ENCODE measurements at regions not wholly inside any gene's neighbourhood (a gene's known extent, or its start where the extent isn't known, plus 50 kb on each side); places are given as distances from the start of the nearest gene placed in this dataset.

- DNase-seq (ENCODE audit: low read depth, low spot score), result no peak
- H3K9ac ChIP-seq (ENCODE audit: insufficient read length, low read depth), result no peak overlapping the region
- peaks cover 8% of the 10 kb centered on the region for H3K4me1 ChIP-seq (ENCODE audit: insufficient read depth, insufficient read length)
- no peaks in the 10 kb centered on the region for H3K27me3 ChIP-seq (ENCODE audit: insufficient read depth, insufficient read length)
- no peaks in the 10 kb centered on the region for H3K9me3 ChIP-seq (ENCODE audit: insufficient read depth, low read length)
- no peak for TF ChIP-seq ZNF274 (IDR thresholded peaks at IDR 0.05; ENCODE audit: low read depth, low read length)
- no peak for TF ChIP-seq SUZ12 (IDR thresholded peaks at IDR 0.05; ENCODE audit: extremely low read depth, insufficient read depth, insufficient read length)
- TF ChIP-seq YY1 (IDR thresholded peaks at IDR 0.05; ENCODE audit: insufficient read depth, insufficient read length), result no peak
- H3K36me3 ChIP-seq (ENCODE audit: insufficient read depth, insufficient read length, low read length), result no peaks in the 10 kb centered on the region
- no peak overlapping the region for H3K4me3 ChIP-seq (ENCODE audit: insufficient read length, low read depth)
Observed at GRCh38 chr16:5505091-5505887, 407.7 kb upstream of the EEF2KMT start.

GRCh38 chr16:5504064-5504781, 406.6 kb upstream of the EEF2KMT start:
- TF ChIP-seq SUZ12 (IDR thresholded peaks at IDR 0.05; ENCODE audit: extremely low read depth, insufficient read depth, insufficient read length), result no peak
- TF ChIP-seq YY1 (IDR thresholded peaks at IDR 0.05; ENCODE audit: insufficient read depth, insufficient read length), result no peak
- no peak for TF ChIP-seq ZNF274 (IDR thresholded peaks at IDR 0.05; ENCODE audit: low read depth, low read length)
- Histone ChIP-seq H3K27me3 (ENCODE audit: insufficient read depth, insufficient read length) (no peaks in the 10 kb centered on the region), H3K4me3 (ENCODE audit: insufficient read length, low read depth) (no peak overlapping the region), H3K36me3 (ENCODE audit: insufficient read depth, insufficient read length, low read length) (no peaks in the 10 kb centered on the region), H3K4me1 (ENCODE audit: insufficient read depth, insufficient read length) (peaks cover 2% of the 10 kb centered on the region), H3K9ac (ENCODE audit: insufficient read length, low read depth) (no peak overlapping the region), H3K9me3 (ENCODE audit: insufficient read depth, low read length) (peaks cover 4% of the 10 kb centered on the region; the same call in 1 of the 2 replicates)
- DNase-seq (ENCODE audit: low read depth, low spot score), result no peak

- peaks cover 7% of the 10 kb centered on the region for H3K4me1 ChIP-seq (ENCODE audit: insufficient read depth, insufficient read length)
- H3K9ac ChIP-seq (ENCODE audit: insufficient read length, low read depth), result no peak overlapping the region
- H3K36me3 ChIP-seq (ENCODE audit: insufficient read depth, insufficient read length, low read length), result no peaks in the 10 kb centered on the region
Observed at GRCh38 chr16:5502944-5503343, 405.3 kb upstream of the EEF2KMT start.

GRCh38 chr16:5502467-5502869, 404.9 kb upstream of the EEF2KMT start:
- H3K9ac ChIP-seq (ENCODE audit: insufficient read length, low read depth), result peak overlapping the region; percentile 23
- H3K4me1 ChIP-seq (ENCODE audit: insufficient read depth, insufficient read length), result peaks cover 7% of the 10 kb centered on the region
- no peak for TF ChIP-seq YY1 (IDR thresholded peaks at IDR 0.05; ENCODE audit: insufficient read depth, insufficient read length)
- no peak for TF ChIP-seq SUZ12 (IDR thresholded peaks at IDR 0.05; ENCODE audit: extremely low read depth, insufficient read depth, insufficient read length)
- TF ChIP-seq ZNF274 (IDR thresholded peaks at IDR 0.05; ENCODE audit: low read depth, low read length), result no peak
- H3K4me3 ChIP-seq (ENCODE audit: insufficient read length, low read depth), result no peak overlapping the region
- DNase-seq (ENCODE audit: low read depth, low spot score), result peak; percentile 46
- no peaks in the 10 kb centered on the region for H3K36me3 ChIP-seq (ENCODE audit: insufficient read depth, insufficient read length, low read length)
- peaks cover 4% of the 10 kb centered on the region; the same call in 1 of the 2 replicates for H3K9me3 ChIP-seq (ENCODE audit: insufficient read depth, low read length)
- H3K27me3 ChIP-seq (ENCODE audit: insufficient read depth, insufficient read length), result no peaks in the 10 kb centered on the region

More at GRCh38 chr16:5502944-5503343, 405.3 kb upstream of the EEF2KMT start:
- Histone ChIP-seq H3K27me3 (ENCODE audit: insufficient read depth, insufficient read length) (no peaks in the 10 kb centered on the region), H3K4me3 (ENCODE audit: insufficient read length, low read depth) (no peak overlapping the region), H3K9me3 (ENCODE audit: insufficient read depth, low read length) (peaks cover 4% of the 10 kb centered on the region; the same call in 1 of the 2 replicates)
- DNase-seq (ENCODE audit: low read depth, low spot score), result no peak
- TF ChIP-seq SUZ12 (IDR thresholded peaks at IDR 0.05; ENCODE audit: extremely low read depth, insufficient read depth, insufficient read length), result no peak
- no peak for TF ChIP-seq ZNF274 (IDR thresholded peaks at IDR 0.05; ENCODE audit: low read depth, low read length)
- TF ChIP-seq YY1 (IDR thresholded peaks at IDR 0.05; ENCODE audit: insufficient read depth, insufficient read length), result no peak

DNA sequence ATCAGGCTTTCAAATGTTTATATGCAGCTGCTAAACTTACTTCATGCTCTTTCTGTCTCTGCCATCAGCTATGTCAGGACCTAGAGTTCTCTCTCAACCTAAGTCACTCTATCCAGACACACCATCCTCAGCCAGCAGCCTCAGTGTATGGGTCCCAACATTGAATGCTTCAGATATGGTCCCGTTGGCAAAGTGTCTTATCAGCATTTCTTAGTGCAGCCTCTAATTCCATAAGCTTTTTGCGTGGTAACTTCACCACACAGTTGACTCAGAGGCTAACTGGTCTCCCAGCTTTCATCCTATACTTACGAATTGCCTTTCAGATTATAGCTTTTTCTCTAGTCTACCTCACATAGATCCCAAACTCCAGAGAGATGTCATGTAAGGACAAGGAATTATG, 402.9 kb upstream of the EEF2KMT start:
- Histone ChIP-seq H3K27me3 (ENCODE audit: insufficient read depth, insufficient read length) (no peaks in the 10 kb centered on the region), H3K4me3 (ENCODE audit: insufficient read length, low read depth) (no peak overlapping the region), H3K9ac (ENCODE audit: insufficient read length, low read depth) (no peak overlapping the region), H3K4me1 (ENCODE audit: insufficient read depth, insufficient read length) (peaks cover 7% of the 10 kb centered on the region), H3K36me3 (ENCODE audit: insufficient read depth, insufficient read length, low read length) (no peaks in the 10 kb centered on the region), H3K9me3 (ENCODE audit: insufficient read depth, low read length) (peaks cover 4% of the 10 kb centered on the region; the same call in 1 of the 2 replicates)
- no peak for TF ChIP-seq ZNF274 (IDR thresholded peaks at IDR 0.05; ENCODE audit: low read depth, low read length)
- no peak for DNase-seq (ENCODE audit: low read depth, low spot score)

DNA sequence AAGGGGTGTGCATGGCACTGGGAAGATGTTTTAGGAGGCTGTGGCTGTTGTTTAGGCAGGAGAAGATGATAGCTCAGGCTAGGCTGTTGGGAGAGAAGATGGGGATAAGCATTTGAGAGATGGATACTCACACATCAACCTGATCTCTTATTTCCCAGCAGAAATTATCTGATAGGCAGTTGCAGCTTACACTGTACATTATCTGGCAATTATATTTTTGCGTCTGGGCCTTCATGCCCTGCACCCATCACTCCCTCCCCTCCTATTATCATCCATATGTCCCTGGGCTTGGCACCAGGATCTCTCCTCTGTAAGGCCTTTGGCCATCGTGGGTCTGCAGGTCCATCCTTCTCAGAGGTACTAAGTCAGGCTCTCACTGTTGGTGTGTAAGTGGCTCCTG, 401.0 kb upstream of the EEF2KMT start:
- Histone ChIP-seq H3K36me3 (ENCODE audit: insufficient read depth, insufficient read length, low read length) (no peaks in the 10 kb centered on the region), H3K27me3 (ENCODE audit: insufficient read depth, insufficient read length) (no peaks in the 10 kb centered on the region), H3K4me3 (ENCODE audit: insufficient read length, low read depth) (no peak overlapping the region), H3K9ac (ENCODE audit: insufficient read length, low read depth) (no peak overlapping the region), H3K4me1 (ENCODE audit: insufficient read depth, insufficient read length) (peaks cover 4% of the 10 kb centered on the region), H3K9me3 (ENCODE audit: insufficient read depth, low read length) (peaks cover 4% of the 10 kb centered on the region; the same call in 1 of the 2 replicates)
- DNase-seq (ENCODE audit: low read depth, low spot score), result no peak
- TF ChIP-seq YY1 (IDR thresholded peaks at IDR 0.05; ENCODE audit: insufficient read depth, insufficient read length) (no peak), SUZ12 (IDR thresholded peaks at IDR 0.05; ENCODE audit: extremely low read depth, insufficient read depth, insufficient read length) (no peak), ZNF274 (IDR thresholded peaks at IDR 0.05; ENCODE audit: low read depth, low read length) (no peak)

GRCh38 chr16:5496013-5496412, 398.4 kb upstream of the EEF2KMT start:
- H3K9me3 ChIP-seq (ENCODE audit: insufficient read depth, low read length), result peaks cover 4% of the 10 kb centered on the region; the same call in 1 of the 2 replicates
- H3K36me3 ChIP-seq (ENCODE audit: insufficient read depth, insufficient read length, low read length), result no peaks in the 10 kb centered on the region
- H3K4me1 ChIP-seq (ENCODE audit: insufficient read depth, insufficient read length), result peaks cover 4% of the 10 kb centered on the region
- no peak overlapping the region for H3K4me3 ChIP-seq (ENCODE audit: insufficient read length, low read depth)
- no peak overlapping the region for H3K9ac ChIP-seq (ENCODE audit: insufficient read length, low read depth)
- no peak for DNase-seq (ENCODE audit: low read depth, low spot score)
- H3K27me3 ChIP-seq (ENCODE audit: insufficient read depth, insufficient read length), result no peaks in the 10 kb centered on the region
- TF ChIP-seq YY1 (IDR thresholded peaks at IDR 0.05; ENCODE audit: insufficient read depth, insufficient read length) (no peak), SUZ12 (IDR thresholded peaks at IDR 0.05; ENCODE audit: extremely low read depth, insufficient read depth, insufficient read length) (no peak), ZNF274 (IDR thresholded peaks at IDR 0.05; ENCODE audit: low read depth, low read length) (no peak)
